ENCODE measurements at regions not wholly inside any gene's neighbourhood (a gene's known extent, or its start where the extent isn't known, plus 50 kb on each side); places are given as distances from the start of the nearest gene placed in this dataset.

DNA sequence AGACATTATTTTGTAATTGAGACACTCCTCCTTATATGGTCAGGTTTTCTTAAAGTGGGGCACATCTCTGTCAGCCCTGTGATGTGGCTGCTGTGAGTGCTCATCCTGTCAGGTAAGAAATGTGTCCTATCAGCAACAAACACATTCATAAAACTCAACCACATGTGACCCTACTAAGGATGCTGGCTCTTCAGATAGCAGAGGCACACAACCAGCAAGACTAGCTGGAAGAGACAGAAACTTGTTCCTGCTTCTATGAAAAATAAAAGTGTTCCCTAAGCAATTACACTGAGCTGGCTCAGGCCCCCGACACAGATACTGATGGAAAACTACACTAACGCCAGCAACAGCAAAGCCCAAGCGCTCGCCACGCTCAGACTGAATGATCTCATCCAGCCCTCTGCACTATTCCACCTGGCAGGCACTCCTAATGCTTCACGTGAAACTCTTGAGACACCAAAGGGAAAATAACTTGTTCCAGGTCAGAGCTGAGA, 49.8 kb upstream of the CYP2D6 start:
- H3K27ac ChIP-seq (ENCODE audit: low read depth, low read length) = no peak overlapping the region
- ChIA-PET POLR2A (no interaction called here), CTCF (no interaction called here), RAD21 (ENCODE audit: low non-redundant PET in 1 of 2, low total read pairs in 2 of 2, uncharacterized antibody in 2 of 2, unreplicated experiment in 2 of 2) (no interaction called here)
- peaks cover 4% of the 10 kb centered on the region in 2 experiments; a peak in 1 of 4 replicates for H3K36me3 ChIP-seq (ENCODE audit: control insufficient read depth in 1 of 2, insufficient read depth in 2 of 2, low read length in 2 of 2)
- H3K9me3 ChIP-seq (ENCODE audit: control insufficient read depth in 1 of 2, insufficient read depth in 1 of 2, low read depth in 1 of 2, low read length in 2 of 2) = no peaks in the 10 kb centered on the region
- no peak overlapping the region for H3K4me2 ChIP-seq (ENCODE audit: low read length)
- TF ChIP-seq POLR2AphosphoS5 (IDR thresholded peaks at IDR 0.05; ENCODE audit: low read depth, low read length) (no peak), TCF7L2 (IDR thresholded peaks at IDR 0.05; ENCODE audit: borderline replicate concordance, extremely low read depth, insufficient read depth, insufficient read length) (no peak), EZH2 (IDR thresholded peaks at IDR 0.05) (no peak), SIN3A (IDR thresholded peaks at IDR 0.05; ENCODE audit: low read depth) (no peak), CBX3 (IDR thresholded peaks at IDR 0.05; ENCODE audit: low read depth) (no peak), SP1 (IDR thresholded peaks at IDR 0.05; ENCODE audit: low read depth) (no peak), ZNF274 (IDR thresholded peaks at IDR 0.05; ENCODE audit: low read depth, low read length) (no peak), YY1 (IDR thresholded peaks at IDR 0.05; ENCODE audit: extremely low read depth, insufficient replicate concordance, low read depth, low read length) (no peak), SRF (IDR thresholded peaks at IDR 0.05; ENCODE audit: low read depth) (no peak), EZH2phosphoT487 (IDR thresholded peaks at IDR 0.05; ENCODE audit: borderline replicate concordance) (no peak), FOSL1 (IDR thresholded peaks at IDR 0.05; ENCODE audit: low read depth) (no peak)
- TF ChIP-seq, protein P1, sequence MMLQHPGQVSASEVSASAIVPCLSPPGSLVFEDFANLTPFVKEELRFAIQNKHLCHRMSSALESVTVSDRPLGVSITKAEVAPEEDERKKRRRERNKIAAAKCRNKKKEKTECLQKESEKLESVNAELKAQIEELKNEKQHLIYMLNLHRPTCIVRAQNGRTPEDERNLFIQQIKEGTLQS (IDR thresholded peaks at IDR 0.05) = no peak
- TF ChIP-seq, protein P2, sequence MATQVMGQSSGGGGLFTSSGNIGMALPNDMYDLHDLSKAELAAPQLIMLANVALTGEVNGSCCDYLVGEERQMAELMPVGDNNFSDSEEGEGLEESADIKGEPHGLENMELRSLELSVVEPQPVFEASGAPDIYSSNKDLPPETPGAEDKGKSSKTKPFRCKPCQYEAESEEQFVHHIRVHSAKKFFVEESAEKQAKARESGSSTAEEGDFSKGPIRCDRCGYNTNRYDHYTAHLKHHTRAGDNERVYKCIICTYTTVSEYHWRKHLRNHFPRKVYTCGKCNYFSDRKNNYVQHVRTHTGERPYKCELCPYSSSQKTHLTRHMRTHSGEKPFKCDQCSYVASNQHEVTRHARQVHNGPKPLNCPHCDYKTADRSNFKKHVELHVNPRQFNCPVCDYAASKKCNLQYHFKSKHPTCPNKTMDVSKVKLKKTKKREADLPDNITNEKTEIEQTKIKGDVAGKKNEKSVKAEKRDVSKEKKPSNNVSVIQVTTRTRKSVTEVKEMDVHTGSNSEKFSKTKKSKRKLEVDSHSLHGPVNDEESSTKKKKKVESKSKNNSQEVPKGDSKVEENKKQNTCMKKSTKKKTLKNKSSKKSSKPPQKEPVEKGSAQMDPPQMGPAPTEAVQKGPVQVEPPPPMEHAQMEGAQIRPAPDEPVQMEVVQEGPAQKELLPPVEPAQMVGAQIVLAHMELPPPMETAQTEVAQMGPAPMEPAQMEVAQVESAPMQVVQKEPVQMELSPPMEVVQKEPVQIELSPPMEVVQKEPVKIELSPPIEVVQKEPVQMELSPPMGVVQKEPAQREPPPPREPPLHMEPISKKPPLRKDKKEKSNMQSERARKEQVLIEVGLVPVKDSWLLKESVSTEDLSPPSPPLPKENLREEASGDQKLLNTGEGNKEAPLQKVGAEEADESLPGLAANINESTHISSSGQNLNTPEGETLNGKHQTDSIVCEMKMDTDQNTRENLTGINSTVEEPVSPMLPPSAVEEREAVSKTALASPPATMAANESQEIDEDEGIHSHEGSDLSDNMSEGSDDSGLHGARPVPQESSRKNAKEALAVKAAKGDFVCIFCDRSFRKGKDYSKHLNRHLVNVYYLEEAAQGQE (IDR thresholded peaks at IDR 0.05; ENCODE audit: low read depth) = no peak
- no peaks in the 10 kb centered on the region; the same call in 1 of the 2 replicates for H4K20me1 ChIP-seq (ENCODE audit: insufficient read depth)
- no peak for DNase-seq (ENCODE audit: low read depth, low spot score)
- no peak overlapping the region for H3K9ac ChIP-seq (ENCODE audit: low read length)
- no peak overlapping the region for H2AFZ ChIP-seq (ENCODE audit: low read depth, low read length, poor library complexity, severe bottlenecking)
- peaks cover 66% of the 10 kb centered on the region for H3K79me2 ChIP-seq (ENCODE audit: insufficient read depth, low read length)
- H3K9me2 ChIP-seq (ENCODE audit: insufficient read depth) = no peaks in the 10 kb centered on the region
- ATAC-seq = no peak
- H3K4me1 ChIP-seq (ENCODE audit: control insufficient read depth in 1 of 2, insufficient read depth in 2 of 2, low read length in 2 of 2) = no peaks in the 10 kb centered on the region
- H3K4me3 ChIP-seq (replicated peaks in 1 of 2; ENCODE audit: low read depth in 1 of 2, low read length in 2 of 2) = no peak overlapping the region
- intact Hi-C loops (cut with micrococcal nuclease) = no loop called here
- no TSS peak for BruUV-seq (replicated peaks)
- H3K27me3 ChIP-seq (ENCODE audit: insufficient read depth, low read length) = no peaks in the 10 kb centered on the region

Data from HCT116 (cell line).